ENCODE measurements at regions not wholly inside any gene's neighbourhood (a gene's known extent, or its start where the extent isn't known, plus 50 kb on each side); places are given as distances from the start of the nearest gene placed in this dataset.

- H3K4me1 ChIP-seq (ENCODE audit: insufficient read depth, low read length) = no peaks in the 10 kb centered on the region
- H3K9me3 ChIP-seq (ENCODE audit: low read length) = peaks cover 1% of the 10 kb centered on the region
- H3K27ac ChIP-seq (ENCODE audit: low read depth, low read length) = no peak overlapping the region
- H3K27me3 ChIP-seq (ENCODE audit: control insufficient read depth in 1 of 2, insufficient read depth in 2 of 2, low read length in 2 of 2) = no peaks in the 10 kb centered on the region
- no peak overlapping the region for H3K9ac ChIP-seq (ENCODE audit: low read length)
- H3K4me3 ChIP-seq (ENCODE audit: low read depth in 1 of 2, low read length in 2 of 2) = no peak overlapping the region
- H3K36me3 ChIP-seq (ENCODE audit: insufficient read depth, low read length) = no peaks in the 10 kb centered on the region
These were observed 357.0 kb downstream of the PCNX1 start for GRCh38 chr14:71264260-71264659.

GRCh38 chr14:71267007-71267513 lies 359.8 kb downstream of the PCNX1 start:
- Histone ChIP-seq H3K9ac (ENCODE audit: low read length) (no peak overlapping the region), H3K9me3 (ENCODE audit: low read length) (no peaks in the 10 kb centered on the region), H3K36me3 (ENCODE audit: insufficient read depth, low read length) (no peaks in the 10 kb centered on the region), H3K27ac (ENCODE audit: low read depth, low read length) (no peak overlapping the region), H3K4me3 (ENCODE audit: low read depth in 1 of 2, low read length in 2 of 2) (no peak overlapping the region), H3K27me3 (ENCODE audit: control insufficient read depth in 1 of 2, insufficient read depth in 2 of 2, low read length in 2 of 2) (no peaks in the 10 kb centered on the region), H3K4me1 (ENCODE audit: insufficient read depth, low read length) (no peaks in the 10 kb centered on the region)

- Histone ChIP-seq H3K27ac (ENCODE audit: low read depth, low read length) (no peak overlapping the region), H3K9me3 (ENCODE audit: low read length) (no peaks in the 10 kb centered on the region), H3K4me3 (ENCODE audit: low read depth in 1 of 2, low read length in 2 of 2) (no peak overlapping the region), H3K27me3 (ENCODE audit: control insufficient read depth in 1 of 2, insufficient read depth in 2 of 2, low read length in 2 of 2) (no peaks in the 10 kb centered on the region), H3K9ac (ENCODE audit: low read length) (no peak overlapping the region), H3K4me1 (ENCODE audit: insufficient read depth, low read length) (no peaks in the 10 kb centered on the region), H3K36me3 (ENCODE audit: insufficient read depth, low read length) (no peaks in the 10 kb centered on the region)
These were observed 360.4 kb downstream of the PCNX1 start for GRCh38 chr14:71267691-71268090.

DNA sequence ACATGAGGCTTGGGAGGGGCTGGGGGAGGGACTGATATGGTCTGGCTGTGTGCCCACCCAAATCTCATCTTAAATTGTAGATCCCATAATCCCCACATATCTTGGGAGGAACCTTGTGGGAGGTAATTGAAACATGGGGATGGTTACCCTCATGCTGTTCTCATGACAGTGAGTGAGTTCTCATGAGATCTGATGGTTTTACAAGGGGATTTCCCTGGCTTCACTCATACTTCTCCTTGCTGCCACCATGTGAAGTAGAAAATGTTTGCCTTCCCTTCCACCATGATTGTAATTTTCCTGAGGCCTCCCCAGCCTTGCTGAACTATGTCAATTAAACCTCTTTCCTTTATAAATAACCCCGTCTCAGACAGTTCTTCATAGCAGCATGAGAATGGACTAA lies 362.9 kb downstream of the PCNX1 start:
- Histone ChIP-seq H3K4me3 (ENCODE audit: low read depth in 1 of 2, low read length in 2 of 2) (no peak overlapping the region), H3K4me1 (ENCODE audit: insufficient read depth, low read length) (no peaks in the 10 kb centered on the region), H3K27me3 (ENCODE audit: control insufficient read depth in 1 of 2, insufficient read depth in 2 of 2, low read length in 2 of 2) (no peaks in the 10 kb centered on the region), H3K9me3 (ENCODE audit: low read length) (no peaks in the 10 kb centered on the region), H3K9ac (ENCODE audit: low read length) (no peak overlapping the region), H3K36me3 (ENCODE audit: insufficient read depth, low read length) (no peaks in the 10 kb centered on the region), H3K27ac (ENCODE audit: low read depth, low read length) (no peak overlapping the region)

DNA sequence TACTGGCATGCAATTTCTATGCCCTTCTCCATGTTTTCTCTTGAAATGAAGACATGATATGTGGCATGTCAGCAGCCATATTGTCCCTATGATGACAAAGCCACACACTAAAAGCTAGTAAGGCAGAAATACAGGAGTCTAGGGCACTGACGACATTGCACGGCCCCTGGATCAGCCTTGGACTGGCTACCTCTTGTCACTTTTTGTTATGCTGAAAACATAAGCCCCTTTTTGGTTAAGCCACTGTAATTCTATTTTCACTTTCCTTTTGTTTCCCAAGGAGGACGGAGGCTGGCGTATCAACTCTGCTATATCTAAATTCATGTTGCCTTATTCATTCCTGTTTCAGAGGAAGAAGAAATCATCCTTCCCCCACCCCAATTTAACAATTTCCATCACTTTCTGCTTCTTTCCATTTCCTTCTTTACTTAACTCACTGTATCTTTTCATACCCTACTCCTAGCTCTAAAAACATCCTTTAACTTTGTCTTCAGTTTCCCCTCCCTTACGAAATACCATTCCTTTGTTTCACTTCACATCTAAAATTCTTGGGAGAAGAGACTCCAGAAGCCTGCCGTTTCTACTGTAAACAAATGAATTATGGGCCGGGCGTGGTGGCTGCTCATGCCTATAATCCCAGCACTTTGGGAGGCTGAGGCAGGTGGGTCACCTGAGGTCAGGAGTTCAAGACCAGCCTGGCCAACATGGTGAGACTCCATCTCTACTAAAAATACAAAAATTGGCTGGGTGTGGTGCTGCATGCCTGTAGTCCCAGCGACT lies 364.1 kb downstream of the PCNX1 start:
- Histone ChIP-seq H3K9me3 (ENCODE audit: low read length) (no peaks in the 10 kb centered on the region), H3K9ac (ENCODE audit: low read length) (no peak overlapping the region), H3K27ac (ENCODE audit: low read depth, low read length) (no peak overlapping the region), H3K4me1 (ENCODE audit: insufficient read depth, low read length) (no peaks in the 10 kb centered on the region), H3K4me3 (ENCODE audit: low read depth in 1 of 2, low read length in 2 of 2) (no peak overlapping the region), H3K27me3 (ENCODE audit: control insufficient read depth in 1 of 2, insufficient read depth in 2 of 2, low read length in 2 of 2) (no peaks in the 10 kb centered on the region), H3K36me3 (ENCODE audit: insufficient read depth, low read length) (no peaks in the 10 kb centered on the region)

DNA sequence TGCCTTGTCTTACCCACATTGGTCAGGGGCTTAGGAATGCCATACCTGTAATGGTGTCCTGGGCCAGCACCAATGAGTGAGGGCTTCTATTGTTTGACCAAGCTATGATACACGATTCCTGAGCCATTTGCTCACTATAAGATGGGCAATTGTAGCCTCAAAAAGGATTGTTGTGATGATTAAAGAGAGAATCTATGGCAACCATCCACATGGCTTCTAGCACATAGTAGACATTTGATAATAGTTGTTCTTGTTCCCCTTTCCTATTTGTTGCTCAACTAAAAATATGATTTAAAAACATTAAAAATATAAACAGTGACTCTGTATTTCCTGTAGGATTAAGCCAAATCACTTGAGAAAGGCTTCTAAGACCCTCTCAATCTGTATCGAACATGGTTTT lies 366.1 kb downstream of the PCNX1 start:
- no peak overlapping the region for H3K4me3 ChIP-seq (ENCODE audit: low read depth in 1 of 2, low read length in 2 of 2)
- H3K9ac ChIP-seq (ENCODE audit: low read length) = no peak overlapping the region
- no peak overlapping the region for H3K27ac ChIP-seq (ENCODE audit: low read depth, low read length)
- H3K4me1 ChIP-seq (ENCODE audit: insufficient read depth, low read length) = no peaks in the 10 kb centered on the region
- no peaks in the 10 kb centered on the region for H3K36me3 ChIP-seq (ENCODE audit: insufficient read depth, low read length)
- H3K27me3 ChIP-seq (ENCODE audit: control insufficient read depth in 1 of 2, insufficient read depth in 2 of 2, low read length in 2 of 2) = no peaks in the 10 kb centered on the region
- H3K9me3 ChIP-seq (ENCODE audit: low read length) = no peaks in the 10 kb centered on the region

DNA sequence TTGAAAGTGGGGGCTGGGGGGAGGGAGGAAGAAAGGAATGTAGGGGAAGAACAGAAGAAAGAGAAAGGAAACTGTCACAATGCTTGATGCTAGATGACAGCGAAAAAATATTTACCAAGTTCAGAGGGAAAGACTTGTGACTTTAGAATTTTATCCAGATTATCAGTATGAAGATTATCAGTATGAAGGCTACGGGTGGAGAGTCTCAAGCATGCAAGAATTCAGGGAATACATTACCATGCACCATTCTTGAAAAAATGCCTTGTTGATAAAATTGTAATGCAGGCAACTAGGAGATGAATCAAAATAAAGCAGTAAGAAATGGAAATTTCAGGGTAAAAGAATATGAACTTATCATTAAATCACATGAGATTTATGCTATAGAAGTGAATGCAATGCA lies 376.8 kb downstream of the PCNX1 start:
- Histone ChIP-seq H3K4me1 (ENCODE audit: insufficient read depth, low read length) (no peaks in the 10 kb centered on the region), H3K27me3 (ENCODE audit: control insufficient read depth in 1 of 2, insufficient read depth in 2 of 2, low read length in 2 of 2) (no peaks in the 10 kb centered on the region), H3K9me3 (ENCODE audit: low read length) (no peaks in the 10 kb centered on the region), H3K27ac (ENCODE audit: low read depth, low read length) (no peak overlapping the region), H3K4me3 (ENCODE audit: low read depth in 1 of 2, low read length in 2 of 2) (no peak overlapping the region), H3K36me3 (ENCODE audit: insufficient read depth, low read length) (no peaks in the 10 kb centered on the region), H3K9ac (ENCODE audit: low read length) (no peak overlapping the region)

GRCh38 chr14:71286126-71286525 lies 378.9 kb downstream of the PCNX1 start:
- H3K9me3 ChIP-seq (ENCODE audit: low read length) = no peaks in the 10 kb centered on the region
- H3K9ac ChIP-seq (ENCODE audit: low read length) = no peak overlapping the region
- no peak overlapping the region for H3K4me3 ChIP-seq (ENCODE audit: low read depth in 1 of 2, low read length in 2 of 2)
- no peaks in the 10 kb centered on the region for H3K36me3 ChIP-seq (ENCODE audit: insufficient read depth, low read length)
- H3K27me3 ChIP-seq (ENCODE audit: control insufficient read depth in 1 of 2, insufficient read depth in 2 of 2, low read length in 2 of 2) = no peaks in the 10 kb centered on the region
- no peak overlapping the region for H3K27ac ChIP-seq (ENCODE audit: low read depth, low read length)
- H3K4me1 ChIP-seq (ENCODE audit: insufficient read depth, low read length) = no peaks in the 10 kb centered on the region

- Histone ChIP-seq H3K4me1 (ENCODE audit: insufficient read depth, low read length) (no peaks in the 10 kb centered on the region), H3K9ac (ENCODE audit: low read length) (no peak overlapping the region), H3K27ac (ENCODE audit: low read depth, low read length) (no peak overlapping the region)
These were observed 380.3 kb downstream of the PCNX1 start for GRCh38 chr14:71287567-71287966.

DNA sequence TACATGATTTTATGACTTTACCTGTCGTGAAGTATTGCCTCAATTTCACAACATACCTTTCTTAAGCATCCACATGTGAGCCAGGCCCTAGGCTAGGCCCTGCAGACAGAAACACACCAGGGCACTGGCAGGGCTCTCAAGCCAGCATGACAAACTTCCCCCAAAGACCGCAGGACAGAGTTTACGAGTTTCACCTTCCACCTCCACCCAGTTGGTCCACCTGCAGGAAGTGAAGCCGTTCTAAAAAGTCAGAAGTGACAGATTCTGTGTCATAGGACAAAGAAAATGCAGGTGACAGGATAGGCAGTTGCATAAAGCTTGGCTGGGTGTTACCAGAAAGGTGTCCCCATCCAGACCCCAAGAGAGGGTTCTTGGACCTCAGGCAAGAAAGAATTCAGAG lies 382.3 kb downstream of the PCNX1 start:
- H3K9me3 ChIP-seq (ENCODE audit: low read length) = no peaks in the 10 kb centered on the region
- H3K36me3 ChIP-seq (ENCODE audit: insufficient read depth, low read length) = no peaks in the 10 kb centered on the region
- H3K4me3 ChIP-seq (ENCODE audit: low read depth in 1 of 2, low read length in 2 of 2) = no peak overlapping the region
- no peak overlapping the region for H3K9ac ChIP-seq (ENCODE audit: low read length)
- no peaks in the 10 kb centered on the region for H3K27me3 ChIP-seq (ENCODE audit: control insufficient read depth in 1 of 2, insufficient read depth in 2 of 2, low read length in 2 of 2)
- H3K4me1 ChIP-seq (ENCODE audit: insufficient read depth, low read length) = no peaks in the 10 kb centered on the region
- no peak overlapping the region for H3K27ac ChIP-seq (ENCODE audit: low read depth, low read length)

More at GRCh38 chr14:71287567-71287966, 380.3 kb downstream of the PCNX1 start:
- Histone ChIP-seq H3K36me3 (ENCODE audit: insufficient read depth, low read length) (no peaks in the 10 kb centered on the region), H3K4me3 (ENCODE audit: low read depth in 1 of 2, low read length in 2 of 2) (no peak overlapping the region), H3K9me3 (ENCODE audit: low read length) (no peaks in the 10 kb centered on the region), H3K27me3 (ENCODE audit: control insufficient read depth in 1 of 2, insufficient read depth in 2 of 2, low read length in 2 of 2) (no peaks in the 10 kb centered on the region)

DNA sequence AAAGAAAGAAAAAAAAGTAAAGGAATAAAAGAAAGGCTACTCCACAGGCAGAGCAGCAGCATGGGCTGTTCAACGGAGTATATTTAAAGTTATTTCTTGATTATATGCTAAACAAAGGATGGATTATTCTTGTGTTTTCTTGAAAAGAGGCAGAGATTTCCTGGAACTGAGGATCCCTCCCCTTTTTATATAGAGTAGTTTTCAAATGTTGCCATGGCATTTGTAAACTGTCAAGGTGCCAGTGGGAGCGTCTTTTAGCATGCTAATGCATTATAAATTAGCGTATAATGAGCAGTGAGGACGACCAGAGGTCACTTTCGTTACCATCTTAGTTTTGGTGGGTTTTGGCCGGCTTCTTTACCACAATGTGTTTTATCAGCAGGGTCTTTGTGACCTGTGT lies 383.0 kb downstream of the PCNX1 start:
- Histone ChIP-seq H3K4me3 (ENCODE audit: low read depth in 1 of 2, low read length in 2 of 2) (no peak overlapping the region), H3K9ac (ENCODE audit: low read length) (no peak overlapping the region), H3K27me3 (ENCODE audit: control insufficient read depth in 1 of 2, insufficient read depth in 2 of 2, low read length in 2 of 2) (no peaks in the 10 kb centered on the region), H3K36me3 (ENCODE audit: insufficient read depth, low read length) (no peaks in the 10 kb centered on the region), H3K27ac (ENCODE audit: low read depth, low read length) (no peak overlapping the region), H3K4me1 (ENCODE audit: insufficient read depth, low read length) (no peaks in the 10 kb centered on the region), H3K9me3 (ENCODE audit: low read length) (no peaks in the 10 kb centered on the region)

- H3K9me3 ChIP-seq (ENCODE audit: low read length) = no peaks in the 10 kb centered on the region
- no peak overlapping the region for H3K4me3 ChIP-seq (ENCODE audit: low read depth in 1 of 2, low read length in 2 of 2)
- no peak overlapping the region for H3K9ac ChIP-seq (ENCODE audit: low read length)
- no peak overlapping the region for H3K27ac ChIP-seq (ENCODE audit: low read depth, low read length)
- no peaks in the 10 kb centered on the region for H3K4me1 ChIP-seq (ENCODE audit: insufficient read depth, low read length)
- no peaks in the 10 kb centered on the region for H3K27me3 ChIP-seq (ENCODE audit: control insufficient read depth in 1 of 2, insufficient read depth in 2 of 2, low read length in 2 of 2)
- H3K36me3 ChIP-seq (ENCODE audit: insufficient read depth, low read length) = no peaks in the 10 kb centered on the region
These were observed 383.8 kb downstream of the PCNX1 start for GRCh38 chr14:71290960-71291466.

Data from muscle layer of colon (tissue), 2 donors.